ENCODE measurements at regions not wholly inside any gene's neighbourhood (a gene's known extent, or its start where the extent isn't known, plus 50 kb on each side); places are given as distances from the start of the nearest gene placed in this dataset.

DNA sequence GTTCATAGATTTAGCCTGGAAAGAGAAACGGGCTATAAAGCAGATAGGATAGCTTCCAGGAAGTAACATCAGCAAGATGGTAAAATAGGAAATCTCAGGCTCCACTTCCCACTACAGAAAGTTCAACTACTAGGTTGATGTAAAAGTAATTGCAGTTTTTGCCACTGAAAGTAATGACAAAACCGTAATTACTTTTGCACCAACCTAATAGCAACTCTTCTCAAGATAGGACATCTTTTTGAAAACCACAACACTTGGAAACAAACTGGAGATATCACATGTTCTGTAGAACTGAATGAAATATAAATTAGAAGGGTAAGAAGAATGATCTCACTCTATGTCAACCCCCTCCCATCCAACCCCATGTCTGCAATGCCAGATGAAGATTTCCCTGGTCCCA, 1154.3 kb downstream of the BCL11A start:
- no peak overlapping the region for H3K4me3 ChIP-seq (replicated peaks; ENCODE audit: insufficient read depth, low read length)
- DNase-seq (ENCODE audit: low read depth in 1 of 2, low spot score in 1 of 2), result no peak
- no peaks in the 10 kb centered on the region for H3K27me3 ChIP-seq (ENCODE audit: insufficient read depth, poor library complexity, severe bottlenecking)
- TF ChIP-seq, protein P1, sequence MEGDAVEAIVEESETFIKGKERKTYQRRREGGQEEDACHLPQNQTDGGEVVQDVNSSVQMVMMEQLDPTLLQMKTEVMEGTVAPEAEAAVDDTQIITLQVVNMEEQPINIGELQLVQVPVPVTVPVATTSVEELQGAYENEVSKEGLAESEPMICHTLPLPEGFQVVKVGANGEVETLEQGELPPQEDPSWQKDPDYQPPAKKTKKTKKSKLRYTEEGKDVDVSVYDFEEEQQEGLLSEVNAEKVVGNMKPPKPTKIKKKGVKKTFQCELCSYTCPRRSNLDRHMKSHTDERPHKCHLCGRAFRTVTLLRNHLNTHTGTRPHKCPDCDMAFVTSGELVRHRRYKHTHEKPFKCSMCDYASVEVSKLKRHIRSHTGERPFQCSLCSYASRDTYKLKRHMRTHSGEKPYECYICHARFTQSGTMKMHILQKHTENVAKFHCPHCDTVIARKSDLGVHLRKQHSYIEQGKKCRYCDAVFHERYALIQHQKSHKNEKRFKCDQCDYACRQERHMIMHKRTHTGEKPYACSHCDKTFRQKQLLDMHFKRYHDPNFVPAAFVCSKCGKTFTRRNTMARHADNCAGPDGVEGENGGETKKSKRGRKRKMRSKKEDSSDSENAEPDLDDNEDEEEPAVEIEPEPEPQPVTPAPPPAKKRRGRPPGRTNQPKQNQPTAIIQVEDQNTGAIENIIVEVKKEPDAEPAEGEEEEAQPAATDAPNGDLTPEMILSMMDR (IDR thresholded peaks at IDR 0.05; ENCODE audit: insufficient read depth, low read length), result no peak
- TF ChIP-seq GABPA (IDR thresholded peaks at IDR 0.05; ENCODE audit: low read depth), result no peak
- TF ChIP-seq, protein P2, sequence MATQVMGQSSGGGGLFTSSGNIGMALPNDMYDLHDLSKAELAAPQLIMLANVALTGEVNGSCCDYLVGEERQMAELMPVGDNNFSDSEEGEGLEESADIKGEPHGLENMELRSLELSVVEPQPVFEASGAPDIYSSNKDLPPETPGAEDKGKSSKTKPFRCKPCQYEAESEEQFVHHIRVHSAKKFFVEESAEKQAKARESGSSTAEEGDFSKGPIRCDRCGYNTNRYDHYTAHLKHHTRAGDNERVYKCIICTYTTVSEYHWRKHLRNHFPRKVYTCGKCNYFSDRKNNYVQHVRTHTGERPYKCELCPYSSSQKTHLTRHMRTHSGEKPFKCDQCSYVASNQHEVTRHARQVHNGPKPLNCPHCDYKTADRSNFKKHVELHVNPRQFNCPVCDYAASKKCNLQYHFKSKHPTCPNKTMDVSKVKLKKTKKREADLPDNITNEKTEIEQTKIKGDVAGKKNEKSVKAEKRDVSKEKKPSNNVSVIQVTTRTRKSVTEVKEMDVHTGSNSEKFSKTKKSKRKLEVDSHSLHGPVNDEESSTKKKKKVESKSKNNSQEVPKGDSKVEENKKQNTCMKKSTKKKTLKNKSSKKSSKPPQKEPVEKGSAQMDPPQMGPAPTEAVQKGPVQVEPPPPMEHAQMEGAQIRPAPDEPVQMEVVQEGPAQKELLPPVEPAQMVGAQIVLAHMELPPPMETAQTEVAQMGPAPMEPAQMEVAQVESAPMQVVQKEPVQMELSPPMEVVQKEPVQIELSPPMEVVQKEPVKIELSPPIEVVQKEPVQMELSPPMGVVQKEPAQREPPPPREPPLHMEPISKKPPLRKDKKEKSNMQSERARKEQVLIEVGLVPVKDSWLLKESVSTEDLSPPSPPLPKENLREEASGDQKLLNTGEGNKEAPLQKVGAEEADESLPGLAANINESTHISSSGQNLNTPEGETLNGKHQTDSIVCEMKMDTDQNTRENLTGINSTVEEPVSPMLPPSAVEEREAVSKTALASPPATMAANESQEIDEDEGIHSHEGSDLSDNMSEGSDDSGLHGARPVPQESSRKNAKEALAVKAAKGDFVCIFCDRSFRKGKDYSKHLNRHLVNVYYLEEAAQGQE (IDR thresholded peaks at IDR 0.05; ENCODE audit: insufficient replicate concordance, low read depth), result no peak
- TF ChIP-seq SPI1 (IDR thresholded peaks at IDR 0.05; ENCODE audit: borderline replicate concordance, low read depth), result no peak
- no peak for TF ChIP-seq POLR2AphosphoS5 (IDR thresholded peaks at IDR 0.05; ENCODE audit: low read depth)
- H3K27ac ChIP-seq (replicated peaks), result no peak overlapping the region

DNA sequence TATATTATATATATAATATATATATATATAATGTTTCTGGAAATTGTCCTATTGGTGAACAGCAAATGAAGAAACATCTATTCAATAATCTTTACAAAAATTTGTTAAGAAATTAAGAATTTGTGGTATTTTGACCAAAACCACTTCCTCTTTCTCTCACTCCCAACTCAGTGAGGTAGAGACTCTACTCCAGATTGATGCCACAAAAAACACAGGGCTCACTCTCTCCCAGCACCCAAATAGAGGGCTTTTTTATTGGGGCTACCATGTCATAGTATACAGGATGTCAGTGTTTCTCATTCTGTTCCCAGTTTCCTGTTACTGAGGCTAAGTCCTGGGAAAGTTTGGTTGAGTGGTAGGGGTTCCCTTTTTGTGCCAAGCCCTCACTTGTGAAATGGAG, 1155.4 kb downstream of the BCL11A start:
- Histone ChIP-seq H3K27ac (replicated peaks) (no peak overlapping the region), H3K27me3 (ENCODE audit: insufficient read depth, poor library complexity, severe bottlenecking) (no peaks in the 10 kb centered on the region), H3K4me3 (replicated peaks; ENCODE audit: insufficient read depth, low read length) (no peak overlapping the region)
- TF ChIP-seq GABPA (IDR thresholded peaks at IDR 0.05; ENCODE audit: low read depth), result no peak
- no peak for TF ChIP-seq POLR2AphosphoS5 (IDR thresholded peaks at IDR 0.05; ENCODE audit: low read depth)
- TF ChIP-seq SPI1 (IDR thresholded peaks at IDR 0.05; ENCODE audit: borderline replicate concordance, low read depth), result peak; percentile 91
- TF ChIP-seq, protein P2 (IDR thresholded peaks at IDR 0.05; ENCODE audit: insufficient replicate concordance, low read depth), result no peak
- DNase-seq (ENCODE audit: low read depth in 1 of 2, low spot score in 1 of 2), result peak in 1 of 2 experiments; percentile 48

DNA sequence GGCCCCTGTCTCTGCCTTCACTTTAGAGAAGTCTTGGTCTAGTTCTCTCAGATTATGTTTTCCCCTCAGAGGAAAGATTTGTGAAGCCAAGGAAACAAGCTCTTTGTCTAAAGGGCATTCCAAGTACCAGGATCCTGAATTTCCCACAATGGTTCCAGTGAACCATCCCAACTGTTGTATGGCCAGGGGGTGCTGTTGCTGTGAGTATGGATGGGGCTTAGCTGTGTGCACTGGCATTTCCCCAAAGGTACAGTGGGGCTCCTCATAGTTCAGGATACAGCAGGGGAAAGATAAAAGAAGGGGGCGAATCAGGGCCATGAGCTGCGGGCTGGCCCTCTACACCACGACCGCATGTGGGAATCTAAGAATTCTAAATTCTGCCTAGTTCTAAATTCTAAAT, 1154.0 kb upstream of the FANCL start:
- no peak for DNase-seq (ENCODE audit: low read depth in 1 of 2, low spot score in 1 of 2)
- TF ChIP-seq GABPA (IDR thresholded peaks at IDR 0.05; ENCODE audit: low read depth) (no peak), SPI1 (IDR thresholded peaks at IDR 0.05; ENCODE audit: borderline replicate concordance, low read depth) (no peak), POLR2AphosphoS5 (IDR thresholded peaks at IDR 0.05; ENCODE audit: low read depth) (no peak)
- TF ChIP-seq, protein P1 (IDR thresholded peaks at IDR 0.05; ENCODE audit: insufficient read depth, low read length), result no peak
- TF ChIP-seq, protein P2 (IDR thresholded peaks at IDR 0.05; ENCODE audit: insufficient replicate concordance, low read depth), result no peak
- no peaks in the 10 kb centered on the region for H3K27me3 ChIP-seq (ENCODE audit: insufficient read depth, poor library complexity, severe bottlenecking)
- no peak overlapping the region for H3K27ac ChIP-seq (replicated peaks)
- H3K4me3 ChIP-seq (replicated peaks; ENCODE audit: insufficient read depth, low read length), result no peak overlapping the region

All from HL-60 (cell line).